ENCODE measurements at regions not wholly inside any gene's neighbourhood (a gene's known extent, or its start where the extent isn't known, plus 50 kb on each side); places are given as distances from the start of the nearest gene placed in this dataset.

DNA sequence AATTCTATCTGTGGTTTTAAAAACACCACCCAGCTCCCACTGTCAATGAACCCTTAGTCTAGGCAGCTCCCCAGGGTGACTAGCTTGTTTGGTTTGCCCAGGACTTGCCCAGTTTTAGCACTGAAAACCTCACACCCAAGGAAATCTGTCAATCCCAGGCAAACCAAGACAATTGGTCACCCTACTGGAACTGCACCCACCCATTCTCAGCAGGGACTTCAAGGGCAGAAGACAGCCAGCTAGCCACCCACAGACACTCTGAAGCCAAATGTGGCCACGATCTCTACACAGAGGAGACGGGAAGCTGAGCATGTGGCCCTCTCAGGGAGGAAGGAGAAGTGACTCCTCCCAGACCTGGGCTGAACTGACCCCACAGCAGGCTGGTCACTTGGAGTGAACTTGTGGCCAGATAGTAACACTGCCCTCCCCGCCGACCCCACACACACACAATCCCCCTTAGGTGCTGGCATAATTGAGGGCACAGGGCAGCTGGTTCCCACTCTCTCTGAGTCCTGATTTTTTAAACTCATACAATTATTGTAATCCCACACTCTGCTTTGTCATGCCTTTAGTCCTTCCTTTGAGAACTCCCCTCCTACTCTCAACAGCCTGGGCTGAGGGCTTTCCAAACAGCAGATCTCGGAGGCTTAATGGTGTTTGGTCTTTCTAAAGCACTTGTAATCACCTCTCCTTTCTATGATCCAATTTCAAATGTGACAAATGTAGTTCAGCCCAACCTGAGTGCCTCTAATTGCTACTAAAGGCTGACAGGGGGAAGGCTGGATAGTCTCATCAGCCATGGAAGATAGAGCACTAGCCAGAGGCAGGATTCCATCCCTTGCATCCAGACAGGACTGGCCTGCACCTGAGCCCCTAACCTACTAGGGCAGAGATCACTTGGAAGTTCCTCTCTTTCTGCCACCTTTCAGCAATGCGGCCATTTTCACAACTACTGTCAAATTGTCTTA, 74.7 kb upstream of the DRD2 start:
- DNase-seq = no peak
- Histone ChIP-seq H3K9me3 (no peaks in the 10 kb centered on the region), H3K27me3 (no peaks in the 10 kb centered on the region), H3K27ac (no peak overlapping the region), H3K4me3 (no peak overlapping the region), H3K36me3 (no peaks in the 10 kb centered on the region), H3K4me1 (ENCODE audit: insufficient read depth) (no peaks in the 10 kb centered on the region)
- TF ChIP-seq, protein P1, sequence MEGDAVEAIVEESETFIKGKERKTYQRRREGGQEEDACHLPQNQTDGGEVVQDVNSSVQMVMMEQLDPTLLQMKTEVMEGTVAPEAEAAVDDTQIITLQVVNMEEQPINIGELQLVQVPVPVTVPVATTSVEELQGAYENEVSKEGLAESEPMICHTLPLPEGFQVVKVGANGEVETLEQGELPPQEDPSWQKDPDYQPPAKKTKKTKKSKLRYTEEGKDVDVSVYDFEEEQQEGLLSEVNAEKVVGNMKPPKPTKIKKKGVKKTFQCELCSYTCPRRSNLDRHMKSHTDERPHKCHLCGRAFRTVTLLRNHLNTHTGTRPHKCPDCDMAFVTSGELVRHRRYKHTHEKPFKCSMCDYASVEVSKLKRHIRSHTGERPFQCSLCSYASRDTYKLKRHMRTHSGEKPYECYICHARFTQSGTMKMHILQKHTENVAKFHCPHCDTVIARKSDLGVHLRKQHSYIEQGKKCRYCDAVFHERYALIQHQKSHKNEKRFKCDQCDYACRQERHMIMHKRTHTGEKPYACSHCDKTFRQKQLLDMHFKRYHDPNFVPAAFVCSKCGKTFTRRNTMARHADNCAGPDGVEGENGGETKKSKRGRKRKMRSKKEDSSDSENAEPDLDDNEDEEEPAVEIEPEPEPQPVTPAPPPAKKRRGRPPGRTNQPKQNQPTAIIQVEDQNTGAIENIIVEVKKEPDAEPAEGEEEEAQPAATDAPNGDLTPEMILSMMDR (IDR thresholded peaks at IDR 0.05) = no peak
- TF ChIP-seq POLR2A (IDR thresholded peaks at IDR 0.05) = no peak
- TF ChIP-seq EP300 (IDR thresholded peaks at IDR 0.05) = no peak
- 71 to 73% (median 71%) methylated on average over 6 of the region's 6 CpGs for WGBS, 3 donors
- intact Hi-C loops (cut with DNase I) = no loop called here

DNA sequence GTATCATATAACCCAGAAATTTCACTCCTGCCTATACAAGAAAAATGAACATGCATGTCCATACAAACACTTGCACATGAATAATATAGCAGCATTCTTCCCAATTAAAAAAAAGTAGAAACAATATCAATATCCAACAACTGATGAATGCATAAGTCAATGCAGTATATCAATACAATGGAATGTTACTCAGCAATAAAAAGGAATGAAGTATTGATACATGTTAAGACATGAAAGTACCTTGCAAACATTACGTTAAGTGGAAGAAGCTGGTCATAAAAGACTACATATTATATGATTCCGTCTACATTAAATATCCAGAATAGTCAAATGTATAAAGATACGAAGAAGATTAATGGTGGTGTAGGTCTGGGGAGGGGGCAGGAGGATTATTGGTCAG, 73.9 kb upstream of the DRD2 start:
- H3K36me3 ChIP-seq = no peaks in the 10 kb centered on the region
- H3K4me1 ChIP-seq (ENCODE audit: insufficient read depth) = no peaks in the 10 kb centered on the region
- no peak for DNase-seq
- H3K4me3 ChIP-seq = no peak overlapping the region
- intact Hi-C loops (cut with DNase I) = no loop called here
- no peaks in the 10 kb centered on the region for H3K27me3 ChIP-seq
- TF ChIP-seq POLR2A (IDR thresholded peaks at IDR 0.05) (no peak), EP300 (IDR thresholded peaks at IDR 0.05) (no peak)
- TF ChIP-seq, protein P1 (IDR thresholded peaks at IDR 0.05) = no peak
- WGBS, 3 donors = 88 to 93% (median 91%) methylated on average over 3 of the region's 3 CpGs
- no peak overlapping the region for H3K27ac ChIP-seq
- no peaks in the 10 kb centered on the region for H3K9me3 ChIP-seq

DNA sequence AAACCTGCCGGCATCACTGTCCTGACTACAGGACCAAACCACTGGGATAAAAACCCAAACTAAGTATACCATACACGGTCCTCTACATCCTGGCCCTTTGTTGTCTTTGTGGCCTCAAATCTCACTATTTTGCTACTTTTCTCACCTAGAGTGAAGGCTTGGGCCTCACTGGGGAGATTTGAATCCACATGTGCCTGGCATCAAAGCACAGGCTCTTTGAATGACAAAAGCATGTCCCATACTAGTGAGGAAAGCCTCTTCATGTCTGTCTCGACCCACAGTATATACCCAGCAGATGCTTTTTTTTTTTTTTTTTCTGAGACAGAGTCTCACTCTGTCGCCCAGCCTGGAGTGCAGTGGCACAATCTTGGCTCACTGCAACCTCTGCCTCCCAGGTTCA, 72.5 kb upstream of the DRD2 start:
- no peak overlapping the region for H3K4me3 ChIP-seq
- intact Hi-C loops (cut with DNase I) = no loop called here
- 45 to 58% (median 47%) methylated on average over 4 of the region's 4 CpGs for WGBS, 3 donors

DNA sequence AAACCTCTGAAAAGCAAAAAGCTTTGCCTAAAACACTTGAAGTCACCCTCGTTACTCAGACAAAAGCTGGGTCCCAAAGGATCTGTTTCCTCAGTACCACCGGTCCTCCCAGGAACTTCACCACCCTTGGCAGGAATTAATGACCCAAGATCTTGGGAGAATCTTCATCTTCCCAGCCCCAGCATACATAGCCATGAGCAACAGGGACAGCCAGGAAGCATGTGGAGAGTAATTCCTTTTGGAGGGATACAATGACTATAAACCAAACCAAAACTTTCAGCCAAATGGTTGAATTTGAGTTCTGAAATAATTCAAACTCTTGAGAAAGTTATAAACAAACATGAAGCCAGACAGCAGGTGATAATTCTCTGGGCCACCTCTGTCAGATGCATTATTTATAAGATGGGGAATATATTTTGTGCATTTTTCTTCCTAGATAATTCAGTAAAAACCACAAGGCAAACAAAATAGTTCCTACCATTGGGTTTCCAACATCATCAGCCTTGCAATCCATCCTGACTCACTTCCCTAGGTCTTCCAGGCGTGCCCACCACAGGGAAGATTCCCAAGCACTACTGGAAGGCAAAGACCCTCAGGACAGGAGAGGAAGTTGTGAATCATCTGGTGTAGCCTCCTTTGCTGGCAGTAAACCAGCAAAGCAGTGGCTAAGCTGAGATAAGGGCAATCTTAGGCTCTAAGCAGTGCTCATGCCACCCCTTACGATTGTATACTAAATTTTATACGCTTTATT, 71.7 kb upstream of the DRD2 start:
- Histone ChIP-seq H3K36me3 (no peaks in the 10 kb centered on the region), H3K4me1 (ENCODE audit: insufficient read depth) (no peaks in the 10 kb centered on the region), H3K27me3 (no peaks in the 10 kb centered on the region), H3K9me3 (no peaks in the 10 kb centered on the region), H3K27ac (no peak overlapping the region), H3K4me3 (no peak overlapping the region)
- 46 to 57% (median 53%) methylated on average over 5 of the region's 5 CpGs for WGBS, 3 donors
- no peak for DNase-seq
- TF ChIP-seq, protein P1 (IDR thresholded peaks at IDR 0.05) = no peak
- TF ChIP-seq EP300 (IDR thresholded peaks at IDR 0.05) (no peak), POLR2A (IDR thresholded peaks at IDR 0.05) (no peak)
- intact Hi-C loops (cut with DNase I) = no loop called here

More for the DNA sequence above, 72.5 kb upstream of the DRD2 start:
- TF ChIP-seq EP300 (IDR thresholded peaks at IDR 0.05) (no peak), POLR2A (IDR thresholded peaks at IDR 0.05) (no peak)
- TF ChIP-seq, protein P1 (IDR thresholded peaks at IDR 0.05) = no peak
- no peak overlapping the region for H3K27ac ChIP-seq
- no peaks in the 10 kb centered on the region for H3K27me3 ChIP-seq
- no peaks in the 10 kb centered on the region for H3K4me1 ChIP-seq (ENCODE audit: insufficient read depth)
- H3K9me3 ChIP-seq = no peaks in the 10 kb centered on the region
- no peaks in the 10 kb centered on the region for H3K36me3 ChIP-seq
- no peak for DNase-seq
